K562 (cell line): ENCODE measurements at regions not wholly inside any gene's neighbourhood (a gene's known extent, or its start where the extent isn't known, plus 50 kb on each side); places are given as distances from the start of the nearest gene placed in this dataset.

Source experiments
- ATAC-seq: fragments of 200-7000 bp; cut with Tn5 transposase; 3 replicates; pipeline ENCODE4 v1.9.1; 2020; ENCODE audit warnings: moderate library complexity
- BruUV-seq: library from RNA; stranded (reverse); fragments of 400-500 nt; replicated peaks from 2 replicates; lab custom pipeline; 2021; lab: Mats Ljungman, UMichigan
- CTCF ChIA-PET: fragments of 300-600 bp; formaldehyde crosslinking; extraction: SDS; loops from one replicate; lab custom pipeline; 2021; ENCODE audit warnings: low intra/inter-chr PET ratio; lab: Yijun Ruan, JAX
- POLR2A ChIA-PET: fragments of 300-600, 350-650 bp; sonication (Branson Sonifier 250); formaldehyde crosslinking; extraction: SDS; loops from one replicate; lab custom pipeline; 2021; ENCODE audit warnings: antibody characterized with exemption, inconsistent platforms; lab: Yijun Ruan, JAX
- DNase-seq, 4 experiments: peaks; one replicate each; pipeline versions ENCODE4 v3.0.0 to v3.0.0-alpha.2; 2011 to 2018; ENCODE audit warnings: low spot score in 3 of 4, mixed read lengths in 3 of 4; ENCODE audit errors: extremely low read depth in 1 of 4
- FAIRE-seq: peaks from 2 replicates; lab custom pipeline; 2011; peaks lifted over from hg19 to GRCh38; lab: Jason Lieb, UNC
- H2AFZ ChIP-seq: 2 replicates; pipeline ENCODE4 v1.6.0; 2011; ENCODE audit warnings: low read depth, low read length, control low read depth, inconsistent platforms
- H3K27ac ChIP-seq: fragments of 200-600 bp; 3 replicates; pipeline ENCODE4 v1.8.0; 2011; ENCODE audit warnings: low read depth, mild to moderate bottlenecking, control low read depth, inconsistent platforms, low read length, moderate library complexity, mixed read lengths; ENCODE audit errors: extremely low read depth
- H3K27me3 ChIP-seq, 2 experiments: fragments of 300-600 bp in 1 of 2; 2 replicates in 1 of 2; 3 replicates in 1 of 2; pipeline versions ENCODE4 v1.6.0 to v1.8.0; 2011; ENCODE audit warnings: inconsistent platforms in 2 of 2, low read length in 2 of 2, mild to moderate bottlenecking in 1 of 2, mixed read lengths in 1 of 2, moderate library complexity in 1 of 2; ENCODE audit not compliant: control insufficient read depth in 2 of 2, insufficient read depth in 2 of 2
- H3K36me3 ChIP-seq: fragments of 300-600 bp; 3 replicates; pipeline ENCODE4 v1.8.0; 2011; ENCODE audit warnings: mild to moderate bottlenecking, low read length, inconsistent platforms; ENCODE audit not compliant: control insufficient read depth, insufficient read depth
- H3K4me1 ChIP-seq, 2 experiments: fragments of 200-600 bp in 1 of 2; replicated peaks in 1 of 2; 2 replicates in 1 of 2; 3 replicates in 1 of 2; pipeline versions ENCODE4 v1.5.1 to v1.8.0; 2011; ENCODE audit warnings: inconsistent platforms in 2 of 2, low read length in 2 of 2, mild to moderate bottlenecking in 1 of 2, mixed read lengths in 1 of 2, moderate library complexity in 1 of 2; ENCODE audit not compliant: control insufficient read depth in 2 of 2, insufficient read depth in 2 of 2
- H3K4me2 ChIP-seq: 2 replicates; pipeline ENCODE4 v1.6.1; 2011; ENCODE audit warnings: low read length, control low read depth, inconsistent platforms, mixed read lengths; ENCODE audit not compliant: insufficient read depth
- H3K4me3 ChIP-seq: fragments of 200-600 bp; sonication (generic), shearing (Covaris generic); 2 replicates; pipeline ENCODE4 v1.5.1; 2016; ENCODE audit warnings: control low read depth, inconsistent platforms
- H3K79me2 ChIP-seq: fragments of 200-600 bp; 3 replicates; pipeline ENCODE4 v1.8.0; 2011; ENCODE audit warnings: low read length, inconsistent platforms; ENCODE audit not compliant: control insufficient read depth, insufficient read depth
- H3K9ac ChIP-seq, 2 experiments: 2 replicates each; pipeline versions ENCODE4 v1.6.0 to v1.6.1; 2011; ENCODE audit warnings: low read depth in 2 of 2, low read length in 2 of 2, control low read depth in 1 of 2, inconsistent platforms in 1 of 2, mild to moderate bottlenecking in 1 of 2, mixed read lengths in 1 of 2; ENCODE audit not compliant: insufficient read depth in 1 of 2
- H3K9me1 ChIP-seq: one replicate; pipeline ENCODE4 v1.6.0; 2011; ENCODE audit warnings: inconsistent platforms, mild to moderate bottlenecking, low read length, moderate library complexity; ENCODE audit not compliant: control insufficient read depth, insufficient read depth
- H3K9me3 ChIP-seq: replicated peaks from 2 replicates; pipeline ENCODE4 v1.5.1; 2011; ENCODE audit warnings: low read depth, low read length, inconsistent platforms; ENCODE audit not compliant: control insufficient read depth, insufficient read depth
- H4K20me1 ChIP-seq: replicated peaks from 2 replicates; pipeline ENCODE4 v1.6.1; 2011; ENCODE audit warnings: low read length, inconsistent platforms, mixed read lengths; ENCODE audit not compliant: control insufficient read depth, insufficient read depth
- KHSRP ChIP-seq: fragments of 450-650 bp; IDR thresholded peaks from 2 replicates; pipeline ENCODE4 v1.6.1; 2017
- NFE2L1 ChIP-seq: fragments of 450-650 bp; IDR thresholded peaks from 2 replicates; pipeline ENCODE4 v1.6.1; 2016; ENCODE audit warnings: missing genetic modification characterization, low read depth, mild to moderate bottlenecking, missing compliant biosample characterization, moderate library complexity, borderline replicate concordance
- POLR2AphosphoS2 ChIP-seq: IDR thresholded peaks from 2 replicates; pipeline ENCODE4 v1.6.1; 2012; ENCODE audit warnings: low read length, improper control_type of control experiment
- RFX5 ChIP-seq: IDR thresholded peaks from 2 replicates; pipeline ENCODE4 v1.6.1; 2011; ENCODE audit warnings: low read depth, mild to moderate bottlenecking, improper control_type of control experiment, low read length
- SLC30A9 ChIP-seq: fragments of 250-450 bp; sonication (Bioruptor Pico); IDR thresholded peaks from 2 replicates; pipeline ENCODE4 v1.8.0; 2022; ENCODE audit warnings: mild to moderate bottlenecking, moderate library complexity
- TOE1 ChIP-seq, 2 experiments: fragments of 450-650 bp in 1 of 2; sonication (generic) in 1 of 2; formaldehyde crosslinking in 1 of 2; IDR thresholded peaks; 2 replicates each; pipeline versions ENCODE4 v1.7.1 to v1.8.0; 2016 to 2022; ENCODE audit warnings: borderline replicate concordance in 2 of 2, mild to moderate bottlenecking in 2 of 2, antibody characterized with exemption in 1 of 2, inconsistent platforms in 1 of 2, low read depth in 1 of 2, missing genetic modification reagents in 1 of 2, moderate library complexity in 1 of 2
- ZBTB34 ChIP-seq: fragments of 250-450 bp; sonication (Bioruptor Pico); IDR thresholded peaks from 2 replicates; pipeline ENCODE4 v1.8.0; 2021; ENCODE audit warnings: mild to moderate bottlenecking, moderate library complexity
- ZC3H11A ChIP-seq: IDR thresholded peaks from 2 replicates; pipeline ENCODE4 v1.6.1; 2012; ENCODE audit warnings: low read depth, low read length, improper control_type of control experiment
- ZNF311 ChIP-seq: fragments of 250-450 bp; sonication (Bioruptor Pico); IDR thresholded peaks from 2 replicates; pipeline ENCODE4 v1.4.0; 2020; ENCODE audit warnings: mild to moderate bottlenecking, moderate library complexity
- ZNF609 ChIP-seq: sonication (generic); formaldehyde crosslinking; IDR thresholded peaks from 2 replicates; pipeline ENCODE4 v1.8.1; 2023; ENCODE audit warnings: missing genetic modification reagents, mild to moderate bottlenecking, borderline replicate concordance
- in situ Hi-C: fragments of 300-500 bp; cut with MboI; formaldehyde crosslinking; loops from 4 replicates; pipeline ENCODE4 v1.15.0; 2018; ENCODE audit warnings: inconsistent platforms, mixed read lengths
- intact Hi-C: fragments of 100-400 bp; cut with micrococcal nuclease; formaldehyde crosslinking; loops from 2 replicates; pipeline ENCODE4 v1.14.2; 2022

GRCh38 chr14:42504433-42504832 lies 897.8 kb downstream of the LRFN5 start (continued):
- no peak for TF ChIP-seq ZBTB34 (CRISPR knock-in tag)
- no peak for TF ChIP-seq ZNF609 (CRISPR knock-in tag)
- TF ChIP-seq NFE2L1 (tag): no peak
- no peak for TF ChIP-seq KHSRP
- no peak for TF ChIP-seq ZC3H11A

- Histone ChIP-seq H3K9ac (no peak overlapping the region), H3K27ac (no peak overlapping the region), H3K36me3 (no peaks in the 10 kb centered on the region), H4K20me1 (no peaks in the 10 kb centered on the region), H3K79me2 (no peaks in the 10 kb centered on the region), H3K4me1 (no peaks in the 10 kb centered on the region), H3K4me3 (no peak overlapping the region), H3K9me3 (no peaks in the 10 kb centered on the region), H3K27me3 (no peaks in the 10 kb centered on the region)
- DNase-seq (no peak), FAIRE-seq (no peak), ATAC-seq (no peak)
- intact Hi-C loops (no loop called here), in situ Hi-C loops (no loop called here)
- POLR2A ChIA-PET: no interaction called here
- BruUV-seq: no TSS peak
- no peak for TF ChIP-seq NFE2L1 (tag)
- no peak for TF ChIP-seq TOE1 (IDR thresholded peaks at IDR 0.05; ENCODE audit: borderline replicate concordance)
- no peak for TF ChIP-seq TOE1 (CRISPR knock-in tag; IDR thresholded peaks at IDR 0.05; ENCODE audit: borderline replicate concordance, low read depth)
- TF ChIP-seq SLC30A9 (CRISPR knock-in tag): no peak
- no peak for TF ChIP-seq ZNF311 (CRISPR knock-in tag)
- no peak for TF ChIP-seq POLR2AphosphoS2
- no peak for TF ChIP-seq RFX5
- TF ChIP-seq, all 486 proteins: peak for 0
- no peaks in the 10 kb centered on the region for H3K9me1 ChIP-seq
- H2AFZ ChIP-seq: no peak overlapping the region
- CTCF ChIA-PET: no interaction called here
- H3K4me2 ChIP-seq: no peak overlapping the region
These were observed 892.5 kb downstream of the LRFN5 start for GRCh38 chr14:42499137-42499536.
